NCI-H128 (cell line): ENCODE measurements at regions not wholly inside any gene's neighbourhood (a gene's known extent, or its start where the extent isn't known, plus 50 kb on each side); places are given as distances from the start of the nearest gene placed in this dataset.
"Not testable (repeated sequence)": the region's sequence is repeated elsewhere in the genome, so short reads cannot be mapped to it uniquely, and the experiment has no call there.

Source experiments
- DNase-seq: peaks from one replicate; lab custom pipeline; 2025; ENCODE audit not compliant: unreplicated experiment; lab: John Stamatoyannopoulos, UW

- DNase-seq, result no peak
Measured at GRCh38 chr4:100034023-100034664, 84.1 kb upstream of the H2AZ1 start.

GRCh38 chr4:100026066-100026465 lies 76.0 kb upstream of the H2AZ1 start:
- no peak for DNase-seq

- DNase-seq, result no peak
Measured at GRCh38 chr4:100023800-100024199, 73.7 kb upstream of the H2AZ1 start.

GRCh38 chr4:100022792-100023222 lies 72.7 kb upstream of the H2AZ1 start:
- peak; percentile 28 for DNase-seq

- DNase-seq, result no peak
Measured at GRCh38 chr4:100019821-100020220, 69.7 kb upstream of the H2AZ1 start.

- no peak for DNase-seq
Measured at GRCh38 chr4:100017637-100018310, 67.7 kb upstream of the H2AZ1 start.

- no peak for DNase-seq
Measured at GRCh38 chr4:100016191-100016590, 66.1 kb upstream of the H2AZ1 start.

GRCh38 chr4:100014616-100015015 lies 64.5 kb upstream of the H2AZ1 start:
- no peak for DNase-seq

GRCh38 chr4:100009490-100009889 lies 59.4 kb upstream of the H2AZ1 start:
- DNase-seq, result no peak

- no peak for DNase-seq
Measured at GRCh38 chr4:100008048-100008447, 58.0 kb upstream of the H2AZ1 start.

- not testable (repeated sequence) for DNase-seq
Measured at GRCh38 chr4:100006161-100006560, 56.1 kb upstream of the H2AZ1 start.
